Stomach (tissue), 8 donors: ENCODE measurements at regions not wholly inside any gene's neighbourhood (a gene's known extent, or its start where the extent isn't known, plus 50 kb on each side); places are given as distances from the start of the nearest gene placed in this dataset.

ENCODE experiments used
- DNase-seq, 2 donors: peaks; one replicate each; pipeline versions ENCODE4 v3.0.0 to v3.0.0-alpha.2; 2013 to 2019
- H3K27ac ChIP-seq, 5 donors: fragments of 200-600 bp in 4 of 5; sonication (generic) in 4 of 5; one replicate each; pipeline ENCODE4 v1.5.1; 2013 to 2019; ENCODE audit warnings: mild to moderate bottlenecking in 1 of 5, moderate library complexity in 1 of 5
- H3K27me3 ChIP-seq, 3 donors: fragments of 200-600 bp; sonication (generic); one replicate each; pipeline ENCODE4 v1.5.1; 2017 to 2019; ENCODE audit warnings: mixed run types in 1 of 3
- H3K36me3 ChIP-seq, 4 donors: fragments of 200-600 bp; sonication (generic); 1 replicate in 3 of 4; 2 replicates in 1 of 4; pipeline ENCODE4 v1.5.1; 2016 to 2019
- H3K4me1 ChIP-seq, 4 donors: fragments of 200-600 bp; sonication (generic); one replicate each; pipeline ENCODE4 v1.5.1; 2016 to 2019
- H3K4me3 ChIP-seq, 4 donors: fragments of 200-600 bp; sonication (generic) in 3 of 4; one replicate each; pipeline ENCODE4 v1.5.1; 2016 to 2019; ENCODE audit warnings: mild to moderate bottlenecking in 1 of 4
- H3K9me3 ChIP-seq, 4 donors: fragments of 200-600 bp; sonication (generic); one replicate each; pipeline ENCODE4 v1.5.1; 2016 to 2019
- EP300 ChIP-seq: sonication (generic); formaldehyde crosslinking; IDR thresholded peaks from one replicate; pipeline ENCODE4 v1.6.1; 2017; ENCODE audit warnings: antibody characterized with exemption
- POLR2A ChIP-seq, 4 donors: fragments of 450-650 bp; IDR thresholded peaks; one replicate each; pipeline ENCODE4 v1.6.1; 2016; ENCODE audit warnings: antibody characterized with exemption in 4 of 4, control low read depth in 2 of 4, mild to moderate bottlenecking in 1 of 4, moderate library complexity in 1 of 4
- POLR2AphosphoS5 ChIP-seq, 3 donors: sonication (generic); formaldehyde crosslinking; IDR thresholded peaks; one replicate each; pipeline ENCODE4 v1.6.1; 2016; ENCODE audit warnings: antibody characterized with exemption in 3 of 3
- WGBS, 5 donors: extraction: QIAGEN DNeasy Blood & Tissue Kit in 3 of 5; methylation state at CpG; one replicate each; pipeline versions ENCODE4 v1.1.5 to v1.1.7; 2013 to 2018; 5-methylcytosine and 5-hydroxymethylcytosine counted together
- intact Hi-C: fragments of 100-400 bp; cut with DNase I; formaldehyde crosslinking; loops from one replicate; pipeline ENCODE4 v1.15.1; 2023; ENCODE audit warnings: low total_unique reads
- TF ChIP-seq, protein P1 (sequence below), 7 experiments: fragments of 450-650 bp in 4 of 7; fragments of 200-600 bp in 3 of 7; sonication (generic) in 3 of 7; IDR thresholded peaks; one replicate each; pipeline ENCODE4 v1.5.1; 2016 to 2019; ENCODE audit warnings: antibody characterized with exemption in 7 of 7, control low read depth in 2 of 7, mild to moderate bottlenecking in 1 of 7
- donor health status: healthy with polysubstance abuse.
- donor health status: Bipolar disorder and iron deficiency.
- donor health status: healthy.

DNA sequence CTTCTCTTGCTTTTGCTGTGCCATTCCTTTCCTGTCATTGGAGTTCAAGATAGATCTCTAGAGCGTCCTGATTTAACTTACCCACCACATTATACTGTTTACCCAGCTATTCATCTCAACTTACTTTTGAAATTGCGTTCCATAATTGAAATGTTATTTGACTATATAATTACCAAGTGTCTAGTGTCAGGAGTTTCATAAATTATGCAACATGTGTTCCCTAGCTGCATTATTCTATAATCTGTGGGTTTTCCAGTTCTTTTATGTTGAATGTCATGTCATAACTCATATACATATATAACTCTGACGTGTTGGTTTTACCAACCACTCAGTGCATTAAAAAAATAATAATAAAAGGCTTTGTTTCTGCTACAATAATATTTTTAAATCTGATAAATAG is 285.9 kb upstream of the ARSJ start:
- WGBS, 5 donors = 30 to 49% (median 39%) methylated on average over 3 of the region's 3 CpGs
- no peak overlapping the region for H3K27ac ChIP-seq
- no peaks in the 10 kb centered on the region for H3K27me3 ChIP-seq
- intact Hi-C loops = no loop called here
- H3K36me3 ChIP-seq = no peaks in the 10 kb centered on the region
- DNase-seq = no peak
- TF ChIP-seq POLR2A (IDR thresholded peaks at IDR 0.05) (no peak), EP300 (no peak), POLR2AphosphoS5 (IDR thresholded peaks at IDR 0.05) (no peak)
- TF ChIP-seq, protein P1, sequence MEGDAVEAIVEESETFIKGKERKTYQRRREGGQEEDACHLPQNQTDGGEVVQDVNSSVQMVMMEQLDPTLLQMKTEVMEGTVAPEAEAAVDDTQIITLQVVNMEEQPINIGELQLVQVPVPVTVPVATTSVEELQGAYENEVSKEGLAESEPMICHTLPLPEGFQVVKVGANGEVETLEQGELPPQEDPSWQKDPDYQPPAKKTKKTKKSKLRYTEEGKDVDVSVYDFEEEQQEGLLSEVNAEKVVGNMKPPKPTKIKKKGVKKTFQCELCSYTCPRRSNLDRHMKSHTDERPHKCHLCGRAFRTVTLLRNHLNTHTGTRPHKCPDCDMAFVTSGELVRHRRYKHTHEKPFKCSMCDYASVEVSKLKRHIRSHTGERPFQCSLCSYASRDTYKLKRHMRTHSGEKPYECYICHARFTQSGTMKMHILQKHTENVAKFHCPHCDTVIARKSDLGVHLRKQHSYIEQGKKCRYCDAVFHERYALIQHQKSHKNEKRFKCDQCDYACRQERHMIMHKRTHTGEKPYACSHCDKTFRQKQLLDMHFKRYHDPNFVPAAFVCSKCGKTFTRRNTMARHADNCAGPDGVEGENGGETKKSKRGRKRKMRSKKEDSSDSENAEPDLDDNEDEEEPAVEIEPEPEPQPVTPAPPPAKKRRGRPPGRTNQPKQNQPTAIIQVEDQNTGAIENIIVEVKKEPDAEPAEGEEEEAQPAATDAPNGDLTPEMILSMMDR (IDR thresholded peaks at IDR 0.05) = no peak
- peaks cover 0 to 3% (median 0%) of the 10 kb centered on the region in 4 donors for H3K4me1 ChIP-seq
- H3K4me3 ChIP-seq = no peak overlapping the region
- H3K9me3 ChIP-seq = no peaks in the 10 kb centered on the region

DNA sequence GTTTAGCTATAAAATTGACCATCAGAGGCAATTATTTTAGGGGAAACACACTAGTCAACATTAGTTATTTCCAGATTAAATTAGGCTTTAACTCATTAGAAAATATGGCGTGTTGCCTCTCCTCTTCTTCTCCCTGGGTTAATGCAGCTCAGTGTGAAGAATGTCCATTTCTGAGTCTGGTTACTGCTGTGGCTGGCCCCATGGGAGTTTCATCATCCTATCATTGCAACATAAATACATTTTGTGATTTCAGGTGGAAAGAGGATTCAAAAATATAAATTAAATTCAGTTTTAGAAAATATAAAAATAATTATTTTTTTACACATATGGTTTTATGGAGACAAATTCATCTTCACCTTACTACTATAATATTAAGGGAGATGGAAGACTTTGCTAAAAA is 288.5 kb upstream of the ARSJ start:
- Histone ChIP-seq H3K27ac (no peak overlapping the region), H3K36me3 (no peaks in the 10 kb centered on the region), H3K4me3 (no peak overlapping the region), H3K27me3 (no peaks in the 10 kb centered on the region), H3K9me3 (no peaks in the 10 kb centered on the region), H3K4me1 (peaks cover 0 to 3% (median 0%) of the 10 kb centered on the region in 4 donors)
- DNase-seq = no peak
- 90 to 100% (median 95%) methylated on average over 1 of the region's 1 CpG for WGBS, 5 donors
- intact Hi-C loops = no loop called here
- TF ChIP-seq EP300 (no peak), POLR2AphosphoS5 (IDR thresholded peaks at IDR 0.05) (no peak), POLR2A (IDR thresholded peaks at IDR 0.05) (no peak)
- TF ChIP-seq, protein P1 (IDR thresholded peaks at IDR 0.05) = no peak

DNA sequence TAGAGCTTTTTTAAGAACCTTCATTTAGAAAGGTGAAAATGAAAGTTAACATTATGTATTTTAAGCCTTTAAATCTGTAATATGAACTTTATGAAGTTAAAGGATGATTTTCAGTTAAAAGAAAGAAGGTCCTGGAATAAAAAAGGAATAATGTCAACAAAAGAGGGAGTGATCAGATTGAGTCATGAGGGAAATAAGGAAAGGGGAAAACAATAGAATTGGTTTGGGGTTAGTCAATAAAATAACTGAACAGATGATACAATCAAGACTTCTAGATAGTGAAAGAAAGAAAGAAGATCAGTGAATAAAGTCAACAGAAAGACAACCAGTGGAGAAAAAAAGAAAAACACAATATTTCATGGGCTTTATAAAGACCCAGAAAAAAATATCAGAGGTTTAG is 291.6 kb upstream of the ARSJ start:
- no peaks in the 10 kb centered on the region for H3K9me3 ChIP-seq
- no peak for DNase-seq
- H3K27me3 ChIP-seq = no peaks in the 10 kb centered on the region
- no peak overlapping the region for H3K4me3 ChIP-seq
- no peak overlapping the region for H3K27ac ChIP-seq
- TF ChIP-seq, protein P1 (IDR thresholded peaks at IDR 0.05) = no peak
- TF ChIP-seq POLR2AphosphoS5 (IDR thresholded peaks at IDR 0.05) (no peak), POLR2A (IDR thresholded peaks at IDR 0.05) (no peak), EP300 (no peak)
- no peaks in the 10 kb centered on the region for H3K36me3 ChIP-seq
- no peaks in the 10 kb centered on the region for H3K4me1 ChIP-seq
- intact Hi-C loops = no loop called here

DNA sequence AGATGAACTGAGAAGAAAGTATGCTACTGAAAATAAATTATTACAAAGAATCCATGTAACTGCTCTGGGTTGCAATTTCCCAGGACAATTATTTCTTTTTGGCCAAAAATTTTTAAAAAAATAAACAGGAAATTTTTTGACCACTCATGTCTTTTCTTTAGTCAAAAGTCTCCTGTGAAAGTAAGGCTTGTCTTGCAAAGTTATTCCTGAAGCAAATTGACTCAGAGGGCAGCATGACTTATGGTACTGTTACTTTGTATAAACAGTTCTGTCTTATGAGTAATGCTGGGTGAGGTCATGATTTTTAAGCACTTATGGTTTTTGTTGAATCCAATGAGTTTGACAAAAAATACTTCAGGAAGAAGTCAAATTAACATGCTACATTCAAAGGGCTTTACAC is 292.8 kb upstream of the ARSJ start:
- intact Hi-C loops = no loop called here

More for the DNA sequence above, 292.8 kb upstream of the ARSJ start:
- DNase-seq = peak in 1 of 2 donors; percentile 60
- H3K9me3 ChIP-seq = no peaks in the 10 kb centered on the region
- H3K4me3 ChIP-seq = no peak overlapping the region
- no peaks in the 10 kb centered on the region for H3K4me1 ChIP-seq
- no peak overlapping the region for H3K27ac ChIP-seq
- no peaks in the 10 kb centered on the region for H3K27me3 ChIP-seq
- TF ChIP-seq EP300 (no peak), POLR2A (IDR thresholded peaks at IDR 0.05) (no peak), POLR2AphosphoS5 (IDR thresholded peaks at IDR 0.05) (no peak)
- TF ChIP-seq, protein P1 (IDR thresholded peaks at IDR 0.05) = no peak
- H3K36me3 ChIP-seq = no peaks in the 10 kb centered on the region
